WTC11 (cell line): ENCODE measurements at regions not wholly inside any gene's neighbourhood (a gene's known extent, or its start where the extent isn't known, plus 50 kb on each side); places are given as distances from the start of the nearest gene placed in this dataset.

Source experiments
- HMGXB4 ChIP-seq: sonication (generic); formaldehyde crosslinking; IDR thresholded peaks from 2 replicates; pipeline ENCODE4 v1.8.1; 2023; ENCODE audit warnings: mild to moderate bottlenecking, moderate library complexity, missing genetic modification reagents
- NFYB ChIP-seq: sonication (generic); formaldehyde crosslinking; conservative IDR thresholded peaks from 2 replicates; pipeline ENCODE4 v1.8.0; 2022; ENCODE audit warnings: low read depth, missing genetic modification reagents
- ZBTB21 ChIP-seq: sonication (generic); formaldehyde crosslinking; IDR thresholded peaks from 2 replicates; pipeline ENCODE4 v1.8.1; 2023; ENCODE audit warnings: mild to moderate bottlenecking, missing genetic modification reagents, borderline replicate concordance
- ZNF232 ChIP-seq: sonication (generic); formaldehyde crosslinking; IDR thresholded peaks from 2 replicates; pipeline ENCODE4 v1.8.0; 2022; ENCODE audit warnings: mild to moderate bottlenecking, missing genetic modification reagents
- TF ChIP-seq, protein P1 (sequence below): fragments of 200-600 bp; IDR thresholded peaks from 2 replicates; pipeline ENCODE4 v1.8.0; 2022; ENCODE audit warnings: antibody characterized with exemption
- TF ChIP-seq, protein P2 (sequence below): sonication (generic); formaldehyde crosslinking; IDR thresholded peaks from 2 replicates; pipeline ENCODE4 v1.8.1; 2022; ENCODE audit warnings: missing genetic modification reagents, borderline replicate concordance
- TF ChIP-seq, protein P3 (sequence below): sonication (generic); formaldehyde crosslinking; IDR thresholded peaks from 2 replicates; pipeline ENCODE4 v1.8.0; 2022; ENCODE audit warnings: mild to moderate bottlenecking, missing genetic modification reagents
- TF ChIP-seq, protein P4 (sequence below): sonication (generic); formaldehyde crosslinking; IDR thresholded peaks from 2 replicates; pipeline ENCODE4 v1.8.0; 2022; ENCODE audit warnings: missing genetic modification reagents

DNA sequence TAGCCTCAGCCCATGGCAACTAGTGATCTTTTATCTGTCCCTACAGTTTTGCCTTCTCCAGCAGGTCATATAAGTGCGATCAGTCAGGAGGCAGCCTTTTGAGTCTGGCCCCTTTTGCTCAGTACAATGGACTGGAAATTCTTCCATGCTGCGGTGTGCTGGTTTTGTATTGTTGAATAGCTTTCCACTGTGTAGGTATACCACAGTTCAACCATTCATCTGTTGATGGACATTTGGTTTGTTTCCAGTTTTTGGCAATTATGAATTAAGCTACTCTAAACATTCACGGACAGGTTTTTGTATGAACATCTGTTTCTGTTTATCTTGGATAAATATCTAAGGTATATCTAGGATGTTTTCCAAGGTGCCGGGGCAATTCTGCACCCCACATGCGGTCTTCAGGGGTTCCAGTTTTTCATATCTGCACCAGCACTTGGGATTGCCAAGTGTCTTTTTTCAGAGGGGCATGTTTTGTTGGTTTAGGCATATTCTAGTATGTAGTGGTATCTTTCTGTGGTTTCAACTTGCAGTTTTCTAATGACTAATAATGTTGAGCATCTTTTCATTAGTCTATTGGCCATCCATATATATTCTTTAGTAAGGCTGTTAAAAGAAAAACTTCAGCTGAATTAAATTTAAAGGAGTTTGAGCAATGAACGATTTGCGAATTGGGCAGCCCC lies 141.0 kb downstream of the TFAP2C start:
- TF ChIP-seq HMGXB4 (CRISPR knock-in tag) (no peak), ZBTB21 (CRISPR knock-in tag) (no peak), NFYB (no peak), ZNF232 (CRISPR knock-in tag) (no peak)
- TF ChIP-seq, protein P1, sequence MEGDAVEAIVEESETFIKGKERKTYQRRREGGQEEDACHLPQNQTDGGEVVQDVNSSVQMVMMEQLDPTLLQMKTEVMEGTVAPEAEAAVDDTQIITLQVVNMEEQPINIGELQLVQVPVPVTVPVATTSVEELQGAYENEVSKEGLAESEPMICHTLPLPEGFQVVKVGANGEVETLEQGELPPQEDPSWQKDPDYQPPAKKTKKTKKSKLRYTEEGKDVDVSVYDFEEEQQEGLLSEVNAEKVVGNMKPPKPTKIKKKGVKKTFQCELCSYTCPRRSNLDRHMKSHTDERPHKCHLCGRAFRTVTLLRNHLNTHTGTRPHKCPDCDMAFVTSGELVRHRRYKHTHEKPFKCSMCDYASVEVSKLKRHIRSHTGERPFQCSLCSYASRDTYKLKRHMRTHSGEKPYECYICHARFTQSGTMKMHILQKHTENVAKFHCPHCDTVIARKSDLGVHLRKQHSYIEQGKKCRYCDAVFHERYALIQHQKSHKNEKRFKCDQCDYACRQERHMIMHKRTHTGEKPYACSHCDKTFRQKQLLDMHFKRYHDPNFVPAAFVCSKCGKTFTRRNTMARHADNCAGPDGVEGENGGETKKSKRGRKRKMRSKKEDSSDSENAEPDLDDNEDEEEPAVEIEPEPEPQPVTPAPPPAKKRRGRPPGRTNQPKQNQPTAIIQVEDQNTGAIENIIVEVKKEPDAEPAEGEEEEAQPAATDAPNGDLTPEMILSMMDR = no peak
- TF ChIP-seq, protein P2, sequence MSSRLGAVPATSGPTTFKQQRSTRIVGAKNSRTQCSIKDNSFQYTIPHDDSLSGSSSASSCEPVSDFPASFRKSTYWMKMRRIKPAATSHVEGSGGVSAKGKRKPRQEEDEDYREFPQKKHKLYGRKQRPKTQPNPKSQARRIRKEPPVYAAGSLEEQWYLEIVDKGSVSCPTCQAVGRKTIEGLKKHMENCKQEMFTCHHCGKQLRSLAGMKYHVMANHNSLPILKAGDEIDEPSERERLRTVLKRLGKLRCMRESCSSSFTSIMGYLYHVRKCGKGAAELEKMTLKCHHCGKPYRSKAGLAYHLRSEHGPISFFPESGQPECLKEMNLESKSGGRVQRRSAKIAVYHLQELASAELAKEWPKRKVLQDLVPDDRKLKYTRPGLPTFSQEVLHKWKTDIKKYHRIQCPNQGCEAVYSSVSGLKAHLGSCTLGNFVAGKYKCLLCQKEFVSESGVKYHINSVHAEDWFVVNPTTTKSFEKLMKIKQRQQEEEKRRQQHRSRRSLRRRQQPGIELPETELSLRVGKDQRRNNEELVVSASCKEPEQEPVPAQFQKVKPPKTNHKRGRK (CRISPR knock-in tag) = no peak
- TF ChIP-seq, protein P3, sequence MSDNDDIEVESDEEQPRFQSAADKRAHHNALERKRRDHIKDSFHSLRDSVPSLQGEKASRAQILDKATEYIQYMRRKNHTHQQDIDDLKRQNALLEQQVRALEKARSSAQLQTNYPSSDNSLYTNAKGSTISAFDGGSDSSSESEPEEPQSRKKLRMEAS (CRISPR knock-in tag) = no peak
- TF ChIP-seq, protein P4, sequence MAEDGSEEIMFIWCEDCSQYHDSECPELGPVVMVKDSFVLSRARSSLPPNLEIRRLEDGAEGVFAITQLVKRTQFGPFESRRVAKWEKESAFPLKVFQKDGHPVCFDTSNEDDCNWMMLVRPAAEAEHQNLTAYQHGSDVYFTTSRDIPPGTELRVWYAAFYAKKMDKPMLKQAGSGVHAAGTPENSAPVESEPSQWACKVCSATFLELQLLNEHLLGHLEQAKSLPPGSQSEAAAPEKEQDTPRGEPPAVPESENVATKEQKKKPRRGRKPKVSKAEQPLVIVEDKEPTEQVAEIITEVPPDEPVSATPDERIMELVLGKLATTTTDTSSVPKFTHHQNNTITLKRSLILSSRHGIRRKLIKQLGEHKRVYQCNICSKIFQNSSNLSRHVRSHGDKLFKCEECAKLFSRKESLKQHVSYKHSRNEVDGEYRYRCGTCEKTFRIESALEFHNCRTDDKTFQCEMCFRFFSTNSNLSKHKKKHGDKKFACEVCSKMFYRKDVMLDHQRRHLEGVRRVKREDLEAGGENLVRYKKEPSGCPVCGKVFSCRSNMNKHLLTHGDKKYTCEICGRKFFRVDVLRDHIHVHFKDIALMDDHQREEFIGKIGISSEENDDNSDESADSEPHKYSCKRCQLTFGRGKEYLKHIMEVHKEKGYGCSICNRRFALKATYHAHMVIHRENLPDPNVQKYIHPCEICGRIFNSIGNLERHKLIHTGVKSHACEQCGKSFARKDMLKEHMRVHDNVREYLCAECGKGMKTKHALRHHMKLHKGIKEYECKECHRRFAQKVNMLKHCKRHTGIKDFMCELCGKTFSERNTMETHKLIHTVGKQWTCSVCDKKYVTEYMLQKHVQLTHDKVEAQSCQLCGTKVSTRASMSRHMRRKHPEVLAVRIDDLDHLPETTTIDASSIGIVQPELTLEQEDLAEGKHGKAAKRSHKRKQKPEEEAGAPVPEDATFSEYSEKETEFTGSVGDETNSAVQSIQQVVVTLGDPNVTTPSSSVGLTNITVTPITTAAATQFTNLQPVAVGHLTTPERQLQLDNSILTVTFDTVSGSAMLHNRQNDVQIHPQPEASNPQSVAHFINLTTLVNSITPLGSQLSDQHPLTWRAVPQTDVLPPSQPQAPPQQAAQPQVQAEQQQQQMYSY = no peak
